Activated CD8-positive, alpha-beta T cell treated with anti-CD3 and anti-CD28 coated beads for 36 hours (primary cell): ENCODE measurements at regions not wholly inside any gene's neighbourhood (a gene's known extent, or its start where the extent isn't known, plus 50 kb on each side); places are given as distances from the start of the nearest gene placed in this dataset.
"Not testable (repeated sequence)": the region's sequence is repeated elsewhere in the genome, so short reads cannot be mapped to it uniquely, and the experiment has no call there.

ENCODE experiments used
- ATAC-seq: fragments of 200-7000 bp; cut with Tn5 transposase; one replicate; pipeline ENCODE4 v1.10.0; 2021; ENCODE audit warnings: mild to moderate bottlenecking, moderate library complexity
- CTCF ChIA-PET: fragments of 350-600 bp; sonication (Branson Sonifier 250); formaldehyde crosslinking; loops from one replicate; lab custom pipeline; 2021; ENCODE audit warnings: antibody characterized with exemption; lab: Charles Lee
- POLR2A ChIA-PET: fragments of 350-600 bp; sonication (Branson Sonifier 250); formaldehyde crosslinking; loops from one replicate; lab custom pipeline; 2021; ENCODE audit warnings: antibody characterized with exemption; lab: Charles Lee
- DNase-seq: peaks from one replicate; pipeline ENCODE4 v3.0.0-alpha.2; 2020
- H3K27ac Mint-ChIP-seq: one replicate; pipeline ENCODE4 v1.8.0; 2021; ENCODE audit warnings: mild to moderate bottlenecking, mixed read lengths
- H3K27me3 Mint-ChIP-seq: one replicate; pipeline ENCODE4 v1.8.0; 2021; ENCODE audit warnings: mixed read lengths
- H3K36me3 Mint-ChIP-seq: one replicate; pipeline ENCODE4 v1.8.0; 2021; ENCODE audit warnings: low read depth, mixed read lengths
- H3K4me1 Mint-ChIP-seq: one replicate; pipeline ENCODE4 v1.8.0; 2021; ENCODE audit warnings: low read depth, mixed read lengths
- H3K4me3 Mint-ChIP-seq: one replicate; pipeline ENCODE4 v1.8.0; 2021; ENCODE audit warnings: mild to moderate bottlenecking, moderate library complexity, mixed read lengths
- H3K9me3 Mint-ChIP-seq: one replicate; pipeline ENCODE4 v1.8.0; 2021; ENCODE audit warnings: mixed read lengths
- intact Hi-C: fragments of 100-400 bp; cut with micrococcal nuclease; formaldehyde crosslinking; loops from one replicate; pipeline ENCODE4 v1.10.0; 2022
- TF ChIP-seq, protein P1 (sequence below): fragments of 200-600 bp; IDR thresholded peaks from one replicate; pipeline ENCODE4 v1.8.0; 2022; ENCODE audit warnings: antibody characterized with exemption, mild to moderate bottlenecking

DNA sequence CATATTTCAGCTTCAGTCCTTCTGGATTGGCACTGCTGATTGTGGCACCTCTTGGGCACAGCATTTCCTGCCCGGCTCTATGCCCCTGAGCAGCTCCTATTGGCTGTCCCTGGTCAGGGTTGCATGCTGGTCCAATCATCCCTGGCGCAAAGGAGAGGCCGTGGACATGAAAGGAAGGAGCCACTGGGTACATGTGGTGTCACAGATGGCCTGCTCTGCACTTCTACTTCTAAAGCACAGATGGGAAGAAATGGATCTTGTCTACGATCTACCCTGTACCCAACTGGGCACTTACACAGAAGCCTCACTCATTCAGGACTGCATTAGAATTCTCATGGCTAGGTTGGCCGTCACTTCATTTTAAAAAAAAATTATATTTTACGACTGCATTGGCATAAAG, 232.5 kb downstream of the SHQ1 start:
- ATAC-seq (no peak), DNase-seq (no peak)
- TF ChIP-seq, protein P1, sequence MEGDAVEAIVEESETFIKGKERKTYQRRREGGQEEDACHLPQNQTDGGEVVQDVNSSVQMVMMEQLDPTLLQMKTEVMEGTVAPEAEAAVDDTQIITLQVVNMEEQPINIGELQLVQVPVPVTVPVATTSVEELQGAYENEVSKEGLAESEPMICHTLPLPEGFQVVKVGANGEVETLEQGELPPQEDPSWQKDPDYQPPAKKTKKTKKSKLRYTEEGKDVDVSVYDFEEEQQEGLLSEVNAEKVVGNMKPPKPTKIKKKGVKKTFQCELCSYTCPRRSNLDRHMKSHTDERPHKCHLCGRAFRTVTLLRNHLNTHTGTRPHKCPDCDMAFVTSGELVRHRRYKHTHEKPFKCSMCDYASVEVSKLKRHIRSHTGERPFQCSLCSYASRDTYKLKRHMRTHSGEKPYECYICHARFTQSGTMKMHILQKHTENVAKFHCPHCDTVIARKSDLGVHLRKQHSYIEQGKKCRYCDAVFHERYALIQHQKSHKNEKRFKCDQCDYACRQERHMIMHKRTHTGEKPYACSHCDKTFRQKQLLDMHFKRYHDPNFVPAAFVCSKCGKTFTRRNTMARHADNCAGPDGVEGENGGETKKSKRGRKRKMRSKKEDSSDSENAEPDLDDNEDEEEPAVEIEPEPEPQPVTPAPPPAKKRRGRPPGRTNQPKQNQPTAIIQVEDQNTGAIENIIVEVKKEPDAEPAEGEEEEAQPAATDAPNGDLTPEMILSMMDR, result no peak
- POLR2A ChIA-PET, result interaction anchor here (1.2 kb wide), 1 partner anchor 14 kb away, joined by 4 read pairs; no protein-coding TSS in a partner anchor
- Mint-ChIP-seq H3K9me3 (peaks cover 5% of the 10 kb centered on the region), H3K27me3 (no peaks in the 10 kb centered on the region), H3K4me1 (peaks cover 6% of the 10 kb centered on the region), H3K27ac (no peak overlapping the region), H3K4me3 (no peak overlapping the region), H3K36me3 (no peaks in the 10 kb centered on the region)
- CTCF ChIA-PET, result interaction anchor here (1.0 to 1.3 kb wide), 2 partner anchors 50 to 90 kb away, joined by 3 read pairs; no protein-coding TSS in a partner anchor
- intact Hi-C loops, result no loop called here

DNA sequence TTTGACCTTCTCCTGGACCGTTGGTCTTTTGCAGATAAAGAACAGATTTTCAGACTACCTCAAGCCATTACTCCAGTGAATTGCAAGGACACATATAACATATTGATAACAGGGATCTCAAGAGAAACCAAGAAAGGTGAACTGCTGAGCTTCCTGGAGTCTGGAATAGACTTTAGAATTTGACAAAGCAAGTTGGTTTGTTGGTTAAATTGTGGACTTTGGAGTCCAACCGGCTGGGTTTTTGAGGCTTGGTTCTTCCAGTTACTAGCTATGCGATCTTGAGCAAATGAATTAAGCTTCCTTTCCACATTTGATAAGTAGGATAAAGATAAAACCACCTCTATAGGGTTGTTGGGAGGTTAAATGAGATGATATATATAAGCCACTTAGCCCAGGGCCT, 233.1 kb downstream of the SHQ1 start:
- CTCF ChIA-PET, result interaction anchor here (1.0 to 1.3 kb wide), 2 partner anchors 51 to 89 kb away, joined by 3 read pairs; no protein-coding TSS in a partner anchor
- peaks cover 6% of the 10 kb centered on the region for H3K4me1 Mint-ChIP-seq
- POLR2A ChIA-PET, result interaction anchor here (1.2 kb wide), 1 partner anchor 14 kb away, joined by 4 read pairs; no protein-coding TSS in a partner anchor
- DNase-seq (no peak), ATAC-seq (no peak)
- TF ChIP-seq, protein P1, result no peak
- intact Hi-C loops, result no loop called here
- H3K27me3 Mint-ChIP-seq, result no peaks in the 10 kb centered on the region
- H3K9me3 Mint-ChIP-seq, result peaks cover 5% of the 10 kb centered on the region
- no peak overlapping the region for H3K27ac Mint-ChIP-seq
- no peaks in the 10 kb centered on the region for H3K36me3 Mint-ChIP-seq
- no peak overlapping the region for H3K4me3 Mint-ChIP-seq

DNA sequence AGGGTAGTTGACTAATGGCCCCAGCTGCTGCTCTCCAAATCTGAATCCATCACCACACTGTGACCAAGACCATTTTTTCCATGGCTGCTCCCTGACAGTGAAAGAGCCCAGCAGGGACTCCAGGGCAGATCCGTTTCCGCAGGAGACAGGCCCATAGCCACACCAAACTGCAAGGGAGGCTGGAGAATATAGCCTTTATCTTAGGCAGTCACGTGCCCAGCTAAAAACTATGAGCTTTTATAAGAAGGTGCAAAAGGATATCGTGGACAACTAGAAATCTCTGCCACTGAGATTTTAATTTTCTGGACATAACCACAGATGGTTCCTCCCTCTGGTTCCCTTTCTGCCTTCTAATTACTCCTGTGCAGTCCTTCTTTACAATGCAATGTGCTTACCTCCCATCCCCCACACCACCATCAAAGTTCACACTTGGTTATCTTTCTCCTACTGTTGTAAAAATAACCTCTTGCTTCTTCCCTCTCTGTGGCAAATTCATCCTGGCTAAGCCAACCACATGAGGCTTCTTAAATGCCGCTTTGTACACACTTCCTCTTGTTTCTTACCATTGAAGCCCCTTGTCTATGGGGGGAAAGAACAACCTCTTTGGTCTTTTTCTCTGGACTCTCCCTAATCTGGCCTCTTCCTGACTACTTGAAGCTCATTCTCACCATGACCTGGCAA, 233.7 kb downstream of the SHQ1 start:
- no peaks in the 10 kb centered on the region for H3K27me3 Mint-ChIP-seq
- no peak overlapping the region for H3K27ac Mint-ChIP-seq
- DNase-seq, result no peak
- peaks cover 6% of the 10 kb centered on the region for H3K4me1 Mint-ChIP-seq
- CTCF ChIA-PET, result interaction anchor here (1.0 to 1.3 kb wide), 3 partner anchors 51 to 88 kb away, joined by 3 read pairs; no protein-coding TSS in a partner anchor
- intact Hi-C loops, result no loop called here
- POLR2A ChIA-PET, result interaction anchor here (1.2 kb wide), 1 partner anchor 15 kb away, joined by 4 read pairs; no protein-coding TSS in a partner anchor
- TF ChIP-seq, protein P1, result no peak
- peaks cover 5% of the 10 kb centered on the region for H3K9me3 Mint-ChIP-seq
- H3K36me3 Mint-ChIP-seq, result no peaks in the 10 kb centered on the region
- no peak for ATAC-seq
- H3K4me3 Mint-ChIP-seq, result no peak overlapping the region

DNA sequence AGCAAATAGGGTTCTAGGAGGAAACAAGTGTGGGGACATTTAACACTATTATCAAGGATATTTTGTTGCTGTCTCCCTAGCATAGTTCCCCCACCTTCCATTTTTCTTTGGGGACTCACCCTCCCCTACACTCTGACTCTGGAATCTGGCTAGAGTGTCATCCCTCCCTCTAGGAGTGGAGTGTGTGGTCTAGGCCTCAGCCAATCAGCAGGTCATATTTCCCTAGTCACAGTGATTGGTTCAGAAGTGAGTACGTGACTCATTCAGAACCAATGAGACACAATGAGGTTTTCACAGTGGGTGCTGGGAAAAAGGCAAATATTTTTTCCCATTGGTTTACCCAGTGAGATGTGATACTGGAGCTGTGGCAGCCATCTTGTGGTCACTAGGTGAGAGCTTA, 234.4 kb downstream of the SHQ1 start:
- Mint-ChIP-seq H3K27ac (no peak overlapping the region), H3K9me3 (peaks cover 5% of the 10 kb centered on the region), H3K36me3 (no peaks in the 10 kb centered on the region), H3K4me3 (no peak overlapping the region), H3K4me1 (peaks cover 6% of the 10 kb centered on the region), H3K27me3 (no peaks in the 10 kb centered on the region)
- DNase-seq, result no peak
- no peak for ATAC-seq
- ChIA-PET CTCF (interaction anchor here (1.2 kb wide), 1 partner anchor 85 kb away, joined by 3 read pairs; no protein-coding TSS in a partner anchor), POLR2A (interaction anchor here (0.6 kb wide), 1 partner anchor 48 kb away, joined by 4 read pairs; no protein-coding TSS in a partner anchor)
- intact Hi-C loops, result no loop called here
- TF ChIP-seq, protein P1, result no peak

DNA sequence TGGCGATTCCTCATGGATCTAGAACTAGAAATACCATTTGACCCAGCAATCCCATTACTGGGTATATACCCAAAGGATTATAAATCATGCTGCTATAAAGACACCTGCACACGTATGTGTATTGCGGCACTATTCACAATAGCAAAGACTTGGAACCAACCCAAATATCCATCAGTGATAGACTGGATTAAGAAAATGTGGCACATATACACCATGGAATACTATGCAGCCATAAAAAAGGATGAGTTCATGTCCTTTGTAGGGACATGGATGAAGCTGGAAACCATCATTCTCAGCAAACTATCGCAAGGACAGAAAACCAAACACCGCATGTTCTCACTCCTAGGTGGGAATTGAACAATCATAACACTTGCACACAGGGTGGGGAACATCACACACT, 239.1 kb downstream of the SHQ1 start:
- H3K36me3 Mint-ChIP-seq, CTCF ChIA-PET, intact Hi-C loops: not testable (repeated sequence)

More for the DNA sequence above, 239.1 kb downstream of the SHQ1 start:
- H3K4me1 Mint-ChIP-seq, H3K27me3 Mint-ChIP-seq, POLR2A ChIA-PET, H3K4me3 Mint-ChIP-seq, H3K9me3 Mint-ChIP-seq, H3K27ac Mint-ChIP-seq, ATAC-seq, DNase-seq: not testable (repeated sequence)
